ENCODE measurements at regions not wholly inside any gene's neighbourhood (a gene's known extent, or its start where the extent isn't known, plus 50 kb on each side); places are given as distances from the start of the nearest gene placed in this dataset.

DNA sequence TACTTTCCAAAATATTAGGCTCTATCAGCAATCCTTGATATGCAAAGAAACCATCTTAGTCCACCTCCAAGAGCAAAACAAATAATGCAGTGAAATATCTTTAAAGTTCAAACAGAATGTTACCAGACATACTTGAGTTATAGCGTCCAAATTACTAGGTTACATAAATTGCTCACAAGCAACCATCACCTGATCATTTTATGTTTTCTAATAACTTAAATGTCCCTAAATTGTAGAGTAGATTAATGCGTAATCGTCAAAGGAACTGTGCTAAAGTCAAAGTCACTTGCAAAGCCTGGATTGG lies 350.6 kb upstream of the ARGLU1 start:
- peak overlapping the region; percentile 85 for H3K4me3 Mint-ChIP-seq (ENCODE audit: unreplicated experiment)
- no peak for DNase-seq (ENCODE audit: low spot score)

DNA sequence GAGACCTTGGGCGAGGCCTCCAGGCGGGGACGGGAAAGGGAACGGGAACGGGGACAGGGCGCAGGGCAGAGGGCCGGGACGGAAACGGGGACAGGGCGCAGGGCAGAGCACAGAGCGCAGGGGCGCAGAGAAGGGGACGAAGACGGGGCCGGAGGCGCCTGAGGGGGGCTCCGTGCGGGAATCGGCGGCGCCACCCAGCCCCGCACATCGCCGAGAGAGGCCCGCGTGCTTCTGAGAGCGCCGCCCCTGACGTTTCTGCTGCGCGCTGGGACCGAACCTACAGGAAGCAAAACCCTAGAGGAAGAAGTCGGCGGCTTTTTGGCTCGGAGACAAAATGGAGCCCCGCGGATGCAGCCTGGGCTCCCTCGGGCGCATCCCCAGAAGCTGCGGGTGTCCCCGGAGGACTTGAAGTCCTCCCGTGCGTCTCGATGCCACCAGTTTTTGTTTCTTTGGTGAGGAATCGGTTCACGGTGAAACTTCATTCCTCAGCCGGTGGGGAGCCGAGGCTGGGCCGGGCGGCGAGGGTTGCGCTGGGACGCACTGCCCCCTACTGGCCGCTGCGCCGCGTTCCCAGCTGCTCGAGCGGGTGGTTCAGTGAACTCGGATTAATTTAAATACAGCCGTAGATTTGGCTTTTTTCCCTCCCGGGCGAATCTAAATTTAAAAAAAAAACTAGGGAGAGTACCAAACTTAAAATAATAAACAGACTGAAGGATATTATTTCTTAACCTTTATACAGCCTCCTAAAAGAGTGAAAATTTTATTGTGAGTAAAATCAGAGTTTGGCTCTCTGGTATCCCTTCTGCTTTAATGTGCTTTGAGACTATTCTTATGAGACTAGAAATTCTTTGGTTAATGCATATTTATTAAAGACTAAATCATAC lies 350.0 kb upstream of the ARGLU1 start:
- DNase-seq (ENCODE audit: low spot score) = peak; percentile 81
- peak overlapping the region; percentile 89 for H3K27ac Mint-ChIP-seq (ENCODE audit: unreplicated experiment)
- TF ChIP-seq, protein P1, sequence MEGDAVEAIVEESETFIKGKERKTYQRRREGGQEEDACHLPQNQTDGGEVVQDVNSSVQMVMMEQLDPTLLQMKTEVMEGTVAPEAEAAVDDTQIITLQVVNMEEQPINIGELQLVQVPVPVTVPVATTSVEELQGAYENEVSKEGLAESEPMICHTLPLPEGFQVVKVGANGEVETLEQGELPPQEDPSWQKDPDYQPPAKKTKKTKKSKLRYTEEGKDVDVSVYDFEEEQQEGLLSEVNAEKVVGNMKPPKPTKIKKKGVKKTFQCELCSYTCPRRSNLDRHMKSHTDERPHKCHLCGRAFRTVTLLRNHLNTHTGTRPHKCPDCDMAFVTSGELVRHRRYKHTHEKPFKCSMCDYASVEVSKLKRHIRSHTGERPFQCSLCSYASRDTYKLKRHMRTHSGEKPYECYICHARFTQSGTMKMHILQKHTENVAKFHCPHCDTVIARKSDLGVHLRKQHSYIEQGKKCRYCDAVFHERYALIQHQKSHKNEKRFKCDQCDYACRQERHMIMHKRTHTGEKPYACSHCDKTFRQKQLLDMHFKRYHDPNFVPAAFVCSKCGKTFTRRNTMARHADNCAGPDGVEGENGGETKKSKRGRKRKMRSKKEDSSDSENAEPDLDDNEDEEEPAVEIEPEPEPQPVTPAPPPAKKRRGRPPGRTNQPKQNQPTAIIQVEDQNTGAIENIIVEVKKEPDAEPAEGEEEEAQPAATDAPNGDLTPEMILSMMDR (IDR thresholded peaks at IDR 0.05) = peak; percentile 100
- peak overlapping the region; percentile 85 for H3K4me3 Mint-ChIP-seq (ENCODE audit: unreplicated experiment)
- peaks cover 16% of the 10 kb centered on the region for H3K4me1 Mint-ChIP-seq (ENCODE audit: low read depth)
- H3K36me3 Mint-ChIP-seq (ENCODE audit: low read depth) = no peaks in the 10 kb centered on the region
- H3K9me3 Mint-ChIP-seq (ENCODE audit: low read depth) = no peaks in the 10 kb centered on the region
- H3K27me3 Mint-ChIP-seq (ENCODE audit: low read depth) = peaks cover 4% of the 10 kb centered on the region

More for the DNA sequence above, 350.6 kb upstream of the ARGLU1 start:
- Mint-ChIP-seq H3K9me3 (ENCODE audit: low read depth) (no peaks in the 10 kb centered on the region), H3K36me3 (ENCODE audit: low read depth) (no peaks in the 10 kb centered on the region), H3K27me3 (ENCODE audit: low read depth) (peaks cover 3% of the 10 kb centered on the region), H3K27ac (ENCODE audit: unreplicated experiment) (peak overlapping the region; percentile 41), H3K4me1 (ENCODE audit: low read depth) (peaks cover 16% of the 10 kb centered on the region)
- TF ChIP-seq, protein P1 (IDR thresholded peaks at IDR 0.05) = no peak

DNA sequence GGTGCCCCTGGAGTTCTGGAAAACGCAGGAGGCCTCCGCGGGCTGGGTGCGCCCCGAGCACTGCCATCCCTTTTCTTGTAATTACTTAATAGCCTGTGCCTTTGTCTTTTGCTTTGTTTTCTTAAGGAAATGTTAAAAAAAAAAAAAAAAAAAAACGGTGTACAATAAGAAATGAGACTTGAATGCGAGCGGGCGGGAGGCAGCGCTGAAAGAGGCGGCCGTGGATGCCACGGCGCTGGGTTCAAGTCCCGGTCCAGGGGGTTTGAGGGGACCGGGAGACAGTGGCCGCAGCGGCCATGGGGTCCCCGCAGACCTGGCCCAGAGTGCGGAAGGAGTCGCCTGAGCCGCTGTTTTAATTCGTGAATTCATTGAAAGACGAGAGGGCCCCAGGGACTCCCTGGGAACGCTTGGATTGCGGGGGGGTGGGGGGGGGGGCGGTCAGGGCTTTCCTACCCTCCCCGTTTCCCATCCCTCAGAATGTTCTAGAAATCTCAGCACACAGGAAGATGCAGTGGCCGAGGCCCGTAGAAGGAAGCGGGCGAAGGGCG lies 349.2 kb upstream of the ARGLU1 start:
- TF ChIP-seq, protein P1 (IDR thresholded peaks at IDR 0.05) = no peak
- H3K27me3 Mint-ChIP-seq (ENCODE audit: low read depth) = peaks cover 4% of the 10 kb centered on the region
- H3K27ac Mint-ChIP-seq (ENCODE audit: unreplicated experiment) = no peak overlapping the region
- H3K4me3 Mint-ChIP-seq (ENCODE audit: unreplicated experiment) = peak overlapping the region; percentile 85
- no peaks in the 10 kb centered on the region for H3K9me3 Mint-ChIP-seq (ENCODE audit: low read depth)
- H3K4me1 Mint-ChIP-seq (ENCODE audit: low read depth) = peaks cover 16% of the 10 kb centered on the region
- H3K36me3 Mint-ChIP-seq (ENCODE audit: low read depth) = no peaks in the 10 kb centered on the region
- no peak for DNase-seq (ENCODE audit: low spot score)

DNA sequence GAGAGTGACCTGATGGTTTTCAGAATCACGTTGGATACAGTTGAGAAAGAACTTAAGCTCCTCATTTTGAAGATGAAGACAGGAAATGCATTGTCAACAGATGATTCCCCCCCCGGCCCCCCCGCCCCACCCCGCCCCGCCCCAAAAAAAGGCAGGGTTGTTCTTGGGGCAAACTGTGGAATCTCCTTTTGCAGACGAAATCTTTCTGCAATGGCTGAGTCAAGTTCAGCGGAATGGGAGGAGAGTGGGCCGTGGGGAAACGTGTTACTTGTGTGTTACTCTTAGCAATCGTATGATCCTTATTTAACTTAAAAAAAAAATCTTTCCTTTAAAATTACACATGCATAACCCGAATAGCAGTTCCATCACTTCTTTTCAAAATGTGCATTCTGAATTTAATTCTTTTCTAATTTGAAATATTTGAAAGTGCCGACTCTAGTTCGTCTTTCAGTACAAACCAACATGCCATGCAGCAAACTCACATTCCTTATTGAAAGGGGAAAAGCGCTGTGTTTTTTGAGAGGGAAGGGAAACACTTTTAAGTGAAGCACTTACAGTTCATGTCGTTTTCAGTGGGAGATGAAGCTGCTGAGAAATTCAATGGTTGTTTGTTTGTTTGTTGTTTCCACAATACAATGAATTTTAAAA lies 348.5 kb upstream of the ARGLU1 start:
- peak overlapping the region; percentile 10 for H3K27ac Mint-ChIP-seq (ENCODE audit: unreplicated experiment)
- TF ChIP-seq, protein P1 (IDR thresholded peaks at IDR 0.05) = no peak
- no peaks in the 10 kb centered on the region for H3K9me3 Mint-ChIP-seq (ENCODE audit: low read depth)
- H3K4me3 Mint-ChIP-seq (ENCODE audit: unreplicated experiment) = peak overlapping the region; percentile 48
- H3K4me1 Mint-ChIP-seq (ENCODE audit: low read depth) = peaks cover 16% of the 10 kb centered on the region
- H3K36me3 Mint-ChIP-seq (ENCODE audit: low read depth) = no peaks in the 10 kb centered on the region
- DNase-seq (ENCODE audit: low spot score) = no peak
- H3K27me3 Mint-ChIP-seq (ENCODE audit: low read depth) = peaks cover 7% of the 10 kb centered on the region

DNA sequence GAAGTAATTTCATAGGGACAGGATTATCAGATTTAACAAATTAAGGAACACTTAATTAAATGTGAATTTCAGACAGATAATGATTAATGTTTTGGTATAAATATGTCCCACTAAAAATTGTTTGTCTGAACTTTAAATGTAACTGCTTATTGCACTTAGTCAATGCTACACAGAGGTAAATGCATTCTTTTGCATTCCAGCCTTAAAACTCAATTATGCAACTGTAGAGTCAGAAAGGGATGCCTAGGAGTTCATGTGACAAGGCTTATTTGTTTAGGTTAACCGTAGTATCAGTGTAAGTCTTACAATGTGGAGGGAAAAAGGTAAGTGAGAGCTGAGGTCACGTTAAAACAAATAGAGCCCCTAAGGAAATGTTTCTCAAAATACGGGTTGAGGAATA lies 347.2 kb upstream of the ARGLU1 start:
- no peak overlapping the region for H3K4me3 Mint-ChIP-seq (ENCODE audit: unreplicated experiment)

More for the DNA sequence above, 347.2 kb upstream of the ARGLU1 start:
- no peak overlapping the region for H3K27ac Mint-ChIP-seq (ENCODE audit: unreplicated experiment)
- peaks cover 11% of the 10 kb centered on the region for H3K27me3 Mint-ChIP-seq (ENCODE audit: low read depth)
- H3K9me3 Mint-ChIP-seq (ENCODE audit: low read depth) = no peaks in the 10 kb centered on the region
- peaks cover 16% of the 10 kb centered on the region for H3K4me1 Mint-ChIP-seq (ENCODE audit: low read depth)
- H3K36me3 Mint-ChIP-seq (ENCODE audit: low read depth) = no peaks in the 10 kb centered on the region
- no peak for DNase-seq (ENCODE audit: low spot score)
- TF ChIP-seq, protein P1 (IDR thresholded peaks at IDR 0.05) = no peak

Data from chondrocyte (in vitro differentiated cells).